VCaP (cell line): ENCODE measurements at regions not wholly inside any gene's neighbourhood (a gene's known extent, or its start where the extent isn't known, plus 50 kb on each side); places are given as distances from the start of the nearest gene placed in this dataset.
"Not testable (repeated sequence)": the region's sequence is repeated elsewhere in the genome, so short reads cannot be mapped to it uniquely, and the experiment has no call there.

Experiments
- H3K27ac ChIP-seq: fragments of 450-650 bp; 2 replicates; pipeline ENCODE4 v1.5.1; 2017
- TF ChIP-seq, protein P1 (sequence below): fragments of 450-650 bp; conservative IDR thresholded peaks from 2 replicates; pipeline ENCODE4 v1.5.1; 2017; ENCODE audit warnings: mild to moderate bottlenecking, moderate library complexity

DNA sequence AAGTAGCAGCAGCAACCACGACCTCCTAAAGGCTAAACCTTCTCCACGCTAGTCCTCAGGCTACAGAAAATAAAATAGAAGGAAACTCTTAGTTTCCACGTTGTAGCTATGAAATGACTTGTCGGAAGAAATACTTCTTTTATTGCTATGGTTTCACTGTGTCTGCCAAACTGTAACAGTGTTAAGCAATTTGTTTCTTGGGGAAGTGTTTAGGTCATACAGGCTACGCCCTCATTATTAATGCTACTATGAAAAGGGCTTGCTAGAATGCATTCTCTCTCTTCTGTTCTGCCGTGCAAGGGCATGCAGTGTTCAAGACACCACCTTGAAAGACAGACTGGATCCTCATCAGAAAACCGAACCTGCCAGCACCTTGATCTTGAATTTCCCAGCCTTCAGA is 462.7 kb downstream of the PLOD2 start:
- H3K27ac ChIP-seq: no peak overlapping the region
- TF ChIP-seq, protein P1, sequence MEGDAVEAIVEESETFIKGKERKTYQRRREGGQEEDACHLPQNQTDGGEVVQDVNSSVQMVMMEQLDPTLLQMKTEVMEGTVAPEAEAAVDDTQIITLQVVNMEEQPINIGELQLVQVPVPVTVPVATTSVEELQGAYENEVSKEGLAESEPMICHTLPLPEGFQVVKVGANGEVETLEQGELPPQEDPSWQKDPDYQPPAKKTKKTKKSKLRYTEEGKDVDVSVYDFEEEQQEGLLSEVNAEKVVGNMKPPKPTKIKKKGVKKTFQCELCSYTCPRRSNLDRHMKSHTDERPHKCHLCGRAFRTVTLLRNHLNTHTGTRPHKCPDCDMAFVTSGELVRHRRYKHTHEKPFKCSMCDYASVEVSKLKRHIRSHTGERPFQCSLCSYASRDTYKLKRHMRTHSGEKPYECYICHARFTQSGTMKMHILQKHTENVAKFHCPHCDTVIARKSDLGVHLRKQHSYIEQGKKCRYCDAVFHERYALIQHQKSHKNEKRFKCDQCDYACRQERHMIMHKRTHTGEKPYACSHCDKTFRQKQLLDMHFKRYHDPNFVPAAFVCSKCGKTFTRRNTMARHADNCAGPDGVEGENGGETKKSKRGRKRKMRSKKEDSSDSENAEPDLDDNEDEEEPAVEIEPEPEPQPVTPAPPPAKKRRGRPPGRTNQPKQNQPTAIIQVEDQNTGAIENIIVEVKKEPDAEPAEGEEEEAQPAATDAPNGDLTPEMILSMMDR: no peak

DNA sequence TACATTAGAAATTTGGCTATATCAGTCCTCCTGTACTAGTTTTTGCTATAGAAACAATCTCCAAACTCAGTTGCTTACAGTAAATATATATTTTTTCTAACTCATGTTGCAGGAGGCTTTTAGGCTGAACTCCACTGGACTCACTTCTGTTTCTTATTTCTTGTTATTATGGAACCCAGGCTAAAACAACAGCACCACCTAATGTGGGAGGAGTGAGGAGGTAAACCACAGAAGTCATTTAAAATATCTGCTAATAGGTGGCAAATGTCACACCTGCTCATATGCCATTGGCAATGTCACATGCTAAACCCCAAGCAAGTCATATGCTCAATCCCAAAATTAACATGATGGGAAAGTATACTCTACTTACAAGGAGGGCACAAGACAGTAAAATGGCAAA is 462.2 kb downstream of the PLOD2 start:
- TF ChIP-seq, protein P1: no peak

GRCh38 chr3:145704020-145704419 is 457.0 kb downstream of the PLOD2 start:
- TF ChIP-seq, protein P1: no peak
- H3K27ac ChIP-seq: no peak overlapping the region

More for the DNA sequence above, 462.2 kb downstream of the PLOD2 start:
- H3K27ac ChIP-seq: no peak overlapping the region

- H3K27ac ChIP-seq: not testable (repeated sequence)
Measured at GRCh38 chr3:145709779-145710178, 451.2 kb downstream of the PLOD2 start.

- TF ChIP-seq, protein P1: no peak
- no peak overlapping the region for H3K27ac ChIP-seq
Measured at GRCh38 chr3:145716519-145716918, 444.5 kb downstream of the PLOD2 start.

DNA sequence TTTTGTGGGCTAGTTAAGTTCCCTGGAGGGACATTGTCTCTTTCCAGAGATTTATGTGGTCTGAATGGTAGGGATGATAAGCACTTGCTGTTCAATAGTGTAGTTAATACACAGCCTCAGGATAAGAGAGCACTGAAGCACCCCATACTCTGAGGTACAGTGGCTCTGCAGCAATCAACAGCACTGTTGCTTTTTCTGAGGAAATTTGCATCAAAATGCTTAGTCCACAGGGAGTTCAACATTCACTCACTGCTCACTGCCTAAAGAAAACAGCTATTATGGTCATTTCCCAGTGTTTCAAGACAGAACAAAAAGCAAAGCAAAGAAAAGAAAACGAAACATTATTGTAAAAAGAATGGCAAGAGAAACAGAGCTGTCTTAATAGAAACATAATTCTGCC is 441.9 kb downstream of the PLOD2 start:
- no peak overlapping the region for H3K27ac ChIP-seq
- TF ChIP-seq, protein P1: no peak

GRCh38 chr3:145721273-145721805 is 439.6 kb downstream of the PLOD2 start:
- TF ChIP-seq, protein P1: no peak
- H3K27ac ChIP-seq: no peak overlapping the region

- H3K27ac ChIP-seq: no peak overlapping the region
- TF ChIP-seq, protein P1: no peak
Measured at GRCh38 chr3:145721815-145722214, 439.2 kb downstream of the PLOD2 start.
